ENCODE measurements at regions not wholly inside any gene's neighbourhood (a gene's known extent, or its start where the extent isn't known, plus 50 kb on each side); places are given as distances from the start of the nearest gene placed in this dataset.
A peak's percentile ranks its signal among the peaks of the same experiment; 100 is the strongest.

DNA sequence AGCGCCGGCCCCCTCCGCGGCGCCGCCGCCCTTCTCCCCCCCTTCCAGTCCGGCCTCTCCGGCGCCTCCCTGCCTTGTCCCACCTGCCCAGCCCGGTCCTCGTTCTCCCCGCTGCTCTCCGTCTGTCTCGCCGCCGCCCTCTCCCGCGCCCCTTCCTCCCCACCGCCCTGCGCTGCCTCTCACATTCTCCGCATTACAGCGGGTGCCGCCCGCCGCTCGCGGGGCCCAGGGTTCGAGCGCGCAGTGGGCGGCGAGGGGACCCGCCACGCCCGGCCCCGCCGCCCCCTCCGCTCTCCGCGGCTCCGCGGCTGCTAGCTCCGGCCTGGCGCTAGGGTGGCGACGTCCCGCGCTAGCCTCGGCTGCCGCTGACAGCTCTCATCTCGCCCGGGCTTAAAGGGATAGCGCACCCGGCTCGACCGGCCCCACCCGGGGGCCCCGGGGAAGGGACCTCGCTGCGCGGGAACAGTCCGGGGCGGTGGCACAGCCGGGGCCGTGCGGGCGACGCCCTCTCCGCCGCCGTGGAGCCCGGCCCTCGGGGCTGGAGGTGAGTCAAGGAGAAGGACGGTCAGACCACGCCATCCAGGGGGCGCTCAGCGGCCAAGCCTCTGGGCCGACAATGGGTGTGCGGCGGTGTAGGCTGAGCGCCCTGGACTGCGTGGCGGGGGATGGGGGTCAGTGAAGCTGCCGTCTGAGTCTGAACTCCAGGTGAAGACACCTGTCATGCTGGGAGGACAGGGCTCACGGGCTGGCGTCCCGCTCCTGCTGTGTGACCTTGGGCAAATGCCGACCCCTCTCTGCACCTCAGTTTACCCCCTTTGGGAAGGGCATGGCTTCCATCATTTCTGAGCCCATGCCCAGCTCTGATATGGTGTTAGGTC is 187.4 kb upstream of the LINGO1 start:
- DNase-seq, result peak; percentile 73

DNA sequence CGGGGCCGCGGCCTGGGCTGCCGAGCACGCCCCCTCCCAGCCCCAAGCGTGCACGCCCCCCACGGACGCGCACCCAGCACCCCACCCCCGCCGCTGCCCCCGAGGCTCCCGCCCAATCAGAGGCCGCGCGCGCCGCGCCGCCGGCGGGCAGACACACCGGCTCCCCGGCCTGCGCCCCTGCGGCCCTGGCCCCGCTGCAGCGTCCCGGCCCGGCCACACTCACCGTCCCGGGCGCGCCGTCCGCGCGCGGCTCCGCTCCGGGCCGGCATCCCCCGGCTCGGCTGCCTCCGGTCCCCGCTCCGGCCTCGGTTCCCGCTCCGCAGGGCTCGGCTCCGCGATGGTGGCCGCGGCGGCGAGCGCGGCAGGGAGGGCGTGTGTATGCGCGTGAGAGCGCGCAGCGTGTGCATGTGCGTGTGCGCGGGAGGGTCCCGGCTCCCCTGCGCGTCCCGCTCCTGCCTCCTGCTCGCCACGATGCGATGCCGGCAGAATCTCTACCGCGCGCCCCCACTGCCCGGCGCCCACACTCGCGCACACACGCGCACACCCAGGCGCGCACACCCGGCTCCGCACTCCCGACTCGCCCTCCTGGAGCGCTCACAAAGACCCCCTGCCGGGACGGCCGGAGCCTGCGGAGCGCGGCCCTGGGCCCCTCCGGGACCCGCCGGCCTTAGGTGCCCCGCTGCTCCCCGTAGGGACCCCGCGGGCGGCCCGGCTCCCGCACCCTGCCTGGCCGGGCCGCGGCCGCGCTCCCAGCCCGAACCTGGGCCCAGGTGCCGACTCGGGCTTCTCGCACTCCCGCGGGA is 186.5 kb upstream of the LINGO1 start:
- peak; percentile 70 for DNase-seq

DNA sequence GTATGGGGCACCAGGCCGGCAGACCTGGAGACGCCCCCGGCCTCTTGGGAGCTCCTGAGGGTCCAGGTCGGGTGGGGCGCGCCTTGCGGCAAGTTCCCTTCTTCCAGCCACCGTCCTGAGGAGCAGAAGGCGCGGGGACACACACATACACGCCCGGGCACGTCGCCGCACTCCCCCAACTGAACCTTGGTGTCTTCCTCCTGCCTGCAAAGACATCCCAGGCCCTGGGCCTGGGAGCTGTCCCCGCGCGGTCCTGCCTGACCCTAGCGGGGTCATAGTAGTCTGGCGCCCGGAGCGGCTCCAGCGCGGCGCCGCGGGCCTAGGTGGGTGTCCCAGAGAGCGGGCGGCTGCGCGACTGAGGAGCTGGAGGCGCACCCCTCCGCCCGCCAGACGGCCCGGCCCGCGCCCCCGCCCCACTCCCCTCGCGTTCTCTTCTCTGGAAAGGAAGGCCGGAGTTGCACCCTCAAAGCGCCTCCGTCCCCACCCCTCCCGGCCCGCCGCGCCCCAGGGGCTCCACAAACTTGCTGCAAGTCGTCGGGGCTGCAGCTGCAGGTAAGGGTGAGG is 185.9 kb upstream of the LINGO1 start:
- peak; percentile 27 for DNase-seq

DNA sequence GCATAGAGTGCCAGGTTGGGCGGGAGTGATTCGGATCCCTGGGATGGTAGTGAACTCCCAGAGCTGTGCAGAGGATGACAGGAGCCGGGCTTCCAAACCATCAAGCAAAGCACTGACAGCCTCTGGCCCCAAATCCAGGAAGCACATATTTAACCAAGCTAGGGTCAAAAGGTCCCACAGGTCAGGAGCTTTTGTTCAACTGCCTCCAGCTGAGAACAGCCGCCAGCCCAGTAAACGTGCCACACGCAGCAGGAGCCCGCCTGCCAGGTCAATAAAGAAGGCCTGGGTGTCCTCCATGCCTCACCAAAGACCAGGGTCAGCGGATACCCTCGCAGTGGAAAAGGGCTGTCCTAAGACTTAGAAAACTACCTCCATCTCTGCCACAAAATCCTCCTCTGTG is 184.7 kb upstream of the LINGO1 start:
- DNase-seq, result no peak

DNA sequence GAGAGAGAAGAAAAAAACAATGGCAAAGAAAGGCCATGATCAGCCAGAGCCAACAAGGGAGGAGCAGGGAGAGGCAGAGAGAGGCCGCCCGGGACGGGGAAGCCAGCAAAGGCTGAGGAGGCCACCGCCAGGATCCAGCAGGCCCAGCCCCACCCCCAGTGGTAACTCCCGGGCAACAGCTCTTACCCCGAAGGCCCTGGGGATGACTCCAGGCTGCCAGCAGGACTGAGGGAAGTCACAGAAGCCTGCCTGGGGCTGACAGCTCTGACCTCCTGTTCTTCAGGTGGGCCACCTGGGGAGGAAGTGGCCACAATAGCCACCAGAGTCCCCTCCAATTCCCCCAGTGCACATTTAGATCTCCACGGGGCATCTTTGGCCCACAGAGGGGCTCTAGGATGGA is 184.3 kb upstream of the LINGO1 start:
- DNase-seq, result no peak

DNA sequence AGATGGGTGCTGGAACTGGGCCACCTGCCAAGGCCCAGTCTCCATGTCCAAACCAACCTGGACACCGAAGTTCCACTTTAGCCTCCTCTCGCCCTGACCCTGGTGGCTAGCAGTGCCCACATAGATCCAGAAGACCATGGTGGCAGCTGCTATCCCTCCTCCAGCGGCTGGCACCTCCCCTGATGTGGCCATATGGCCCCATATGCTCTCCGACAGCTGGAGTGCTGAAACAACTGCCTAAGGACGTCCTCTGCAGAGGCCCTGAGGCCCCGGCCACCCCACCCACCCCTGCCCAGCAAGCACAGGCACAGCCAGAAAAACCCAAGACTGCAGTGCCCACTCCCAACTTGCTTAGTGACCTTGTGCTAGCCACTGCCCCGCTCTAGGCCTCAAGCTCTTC is 182.3 kb upstream of the LINGO1 start:
- no peak for DNase-seq

DNA sequence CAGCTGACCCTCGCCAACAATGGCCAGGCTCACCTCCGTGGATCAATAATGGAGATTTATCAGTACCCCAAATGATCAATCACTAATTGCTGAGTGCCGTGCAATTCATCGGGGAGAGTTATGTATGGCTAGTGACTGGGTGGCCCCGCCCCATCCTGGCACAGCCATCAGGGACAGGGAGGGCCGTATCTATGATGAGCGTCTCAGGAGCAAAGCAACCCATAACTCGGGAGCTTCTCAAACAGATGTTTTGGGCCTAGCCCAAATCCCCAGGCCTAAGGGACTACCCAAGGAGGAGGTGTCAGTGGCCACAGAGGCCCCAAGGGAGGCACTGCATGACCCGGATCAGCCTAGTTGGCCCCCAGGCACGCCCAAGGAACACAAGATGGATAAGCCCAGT is 180.0 kb upstream of the LINGO1 start:
- no peak for DNase-seq

DNA sequence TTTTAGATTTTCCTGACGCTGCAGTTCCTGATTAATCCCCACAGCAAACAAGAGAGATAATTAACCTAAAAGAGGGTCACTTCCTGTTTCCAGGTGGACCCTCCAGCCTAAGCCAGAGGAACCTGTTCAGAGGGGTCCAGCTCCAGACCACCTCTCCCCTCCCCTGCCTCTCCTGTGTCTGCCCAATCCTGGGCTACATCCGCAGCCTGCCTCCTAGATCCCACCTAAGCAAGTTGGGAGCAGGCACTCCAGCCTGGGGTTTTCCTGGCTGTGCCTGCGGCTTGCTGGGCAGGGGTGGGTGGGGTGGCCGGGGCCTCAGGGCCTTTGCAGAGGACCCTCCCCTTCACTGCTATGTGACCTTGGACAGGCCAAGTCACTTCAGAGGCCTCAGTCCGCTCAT is 178.6 kb upstream of the LINGO1 start:
- no peak for DNase-seq

DNA sequence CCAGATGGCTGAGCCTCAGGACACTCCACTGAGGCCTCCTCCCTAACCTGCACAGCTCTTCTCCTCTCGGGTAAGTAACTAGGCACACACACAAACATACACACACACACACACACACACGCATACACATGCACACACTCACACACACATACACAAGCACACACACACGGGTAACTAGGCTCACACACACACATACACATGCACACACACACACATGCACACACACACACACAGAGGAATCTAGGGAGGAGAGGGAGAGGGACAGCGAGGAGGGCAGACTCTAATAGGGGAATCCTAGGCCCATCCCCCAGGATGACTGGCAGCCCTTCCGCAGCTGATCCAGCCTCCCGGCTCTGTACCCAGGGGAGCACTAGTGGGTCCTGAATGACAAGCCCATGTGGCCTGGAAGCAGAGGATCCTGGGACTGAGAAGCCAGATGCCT is 177.4 kb upstream of the LINGO1 start:
- DNase-seq, result peak; percentile 29

DNA sequence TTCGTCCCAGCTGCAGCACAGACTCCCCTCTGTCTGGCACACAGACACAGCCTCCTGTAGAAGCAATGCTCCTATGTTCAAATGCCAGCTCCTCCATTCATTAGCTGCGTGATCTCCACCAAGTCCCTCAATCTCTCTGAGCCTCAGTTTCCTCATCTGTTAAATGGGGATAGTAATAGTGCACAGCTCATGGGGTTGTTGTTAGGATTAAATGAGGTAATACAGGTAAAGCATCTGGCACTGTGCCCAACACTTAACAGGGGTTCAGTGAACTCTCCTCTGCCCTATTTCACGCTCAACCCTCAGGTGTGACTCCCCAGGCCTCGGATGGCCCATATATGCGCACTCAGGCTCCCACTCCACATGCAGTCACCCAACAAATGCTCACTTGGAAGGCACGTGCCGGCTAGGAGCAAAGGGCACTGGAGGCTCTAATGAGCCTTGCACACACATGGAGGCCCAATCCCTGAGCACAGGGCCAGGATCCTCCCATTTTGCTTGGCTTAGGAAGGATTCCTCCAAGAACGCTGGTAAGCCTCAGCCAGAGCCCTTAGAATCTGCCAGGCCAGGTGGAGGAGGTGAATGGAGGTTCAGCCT is 176.0 kb upstream of the LINGO1 start:
- DNase-seq, result no peak

DNA sequence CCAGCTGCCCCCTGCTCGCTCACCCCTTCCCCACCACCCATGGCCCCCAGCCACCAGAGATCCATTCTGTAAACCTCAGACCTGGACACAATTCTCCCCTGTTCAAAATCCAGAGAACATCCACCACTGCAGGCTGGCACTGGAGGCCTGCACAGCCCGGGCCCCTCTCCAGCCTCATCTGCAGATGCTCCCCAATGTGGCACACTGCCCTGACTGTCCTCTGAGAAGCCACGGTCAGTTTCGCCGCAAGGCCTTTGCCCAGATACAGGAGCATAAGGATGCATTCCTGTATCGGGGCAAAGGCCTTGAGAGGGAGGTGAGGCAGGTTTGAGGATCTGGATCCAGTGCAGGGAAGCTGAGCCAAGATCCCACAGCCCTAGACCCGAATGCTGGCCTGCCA is 175.4 kb upstream of the LINGO1 start:
- no peak for DNase-seq

DNA sequence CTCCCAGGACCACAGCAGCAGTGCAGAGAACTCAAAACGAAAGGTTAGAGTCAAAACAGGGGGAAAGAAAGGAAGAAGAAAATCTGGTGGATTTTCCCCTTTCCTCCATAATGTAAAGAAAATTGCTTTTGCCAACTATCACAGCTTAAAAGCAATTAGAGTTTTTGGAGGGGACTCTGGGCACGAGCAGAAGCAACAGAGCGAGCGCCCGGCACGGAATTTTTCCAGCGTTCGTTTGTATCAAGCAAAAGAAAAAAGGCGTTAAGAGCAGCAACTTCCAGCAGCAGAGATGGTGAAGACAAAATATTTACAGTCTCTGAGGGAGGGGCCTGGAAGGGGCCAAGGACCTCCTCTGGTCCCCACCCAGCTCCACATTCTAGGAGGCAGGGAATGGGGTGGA is 174.9 kb upstream of the LINGO1 start:
- no peak for DNase-seq

DNA sequence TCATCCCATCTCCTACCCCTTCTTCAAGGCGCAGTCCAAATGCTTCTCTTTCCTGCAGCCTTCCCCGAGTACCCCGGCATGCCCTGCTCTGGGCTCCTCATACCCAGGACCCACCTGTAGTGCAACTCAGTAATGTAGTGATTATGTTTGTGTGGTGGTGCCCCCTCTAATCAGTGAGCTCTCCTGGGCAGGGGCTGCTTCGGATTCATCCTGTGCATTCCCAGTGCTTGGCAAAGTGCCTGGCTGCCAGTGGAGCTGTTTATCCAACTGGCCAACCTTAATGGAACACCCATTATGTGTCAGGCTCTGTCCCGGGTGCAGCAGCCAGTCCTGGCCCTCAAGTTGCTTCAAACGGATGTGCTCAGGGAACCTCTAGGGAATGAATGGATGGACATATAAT is 174.4 kb upstream of the LINGO1 start:
- no peak for DNase-seq

DNA sequence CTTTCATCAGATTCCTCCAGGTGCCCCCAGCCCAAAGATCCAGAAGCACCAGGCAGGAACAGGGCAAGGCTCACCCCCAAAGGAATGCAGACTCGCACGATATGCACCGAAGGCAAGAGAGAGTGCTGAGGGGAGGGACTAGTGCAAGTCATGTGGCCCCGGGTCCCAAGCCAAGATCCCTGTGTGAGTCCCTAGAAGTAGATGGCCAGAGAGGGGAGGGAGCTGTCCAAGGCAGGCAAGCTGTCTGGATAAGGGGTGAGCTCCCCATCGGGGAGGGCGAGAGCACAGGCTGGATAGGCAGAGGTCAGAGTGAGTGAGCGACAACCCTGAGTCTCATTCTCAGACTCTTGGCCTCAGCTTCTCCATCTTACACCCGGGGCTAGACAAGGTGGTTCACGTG is 171.5 kb upstream of the LINGO1 start:
- no peak for DNase-seq

DNA sequence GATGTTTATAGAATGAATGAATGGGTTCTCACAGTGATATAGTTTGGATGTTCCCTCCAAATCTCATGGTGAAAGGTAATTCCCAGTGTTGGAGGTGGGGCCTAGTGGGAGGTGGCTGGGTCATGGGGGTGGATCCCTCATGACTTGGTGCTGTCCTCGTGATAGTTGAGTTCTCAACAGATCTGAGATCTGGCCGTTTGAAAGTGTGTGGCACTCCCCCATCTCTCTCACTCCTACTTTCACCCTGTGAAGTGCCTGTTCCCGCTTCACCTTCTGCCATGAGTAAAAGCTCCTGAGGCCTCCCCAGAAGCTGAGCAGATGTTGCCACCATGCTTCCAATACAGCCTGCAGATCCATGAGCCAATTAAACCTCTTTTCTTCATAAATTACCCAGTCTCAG is 170.8 kb upstream of the LINGO1 start:
- no peak for DNase-seq

DNA sequence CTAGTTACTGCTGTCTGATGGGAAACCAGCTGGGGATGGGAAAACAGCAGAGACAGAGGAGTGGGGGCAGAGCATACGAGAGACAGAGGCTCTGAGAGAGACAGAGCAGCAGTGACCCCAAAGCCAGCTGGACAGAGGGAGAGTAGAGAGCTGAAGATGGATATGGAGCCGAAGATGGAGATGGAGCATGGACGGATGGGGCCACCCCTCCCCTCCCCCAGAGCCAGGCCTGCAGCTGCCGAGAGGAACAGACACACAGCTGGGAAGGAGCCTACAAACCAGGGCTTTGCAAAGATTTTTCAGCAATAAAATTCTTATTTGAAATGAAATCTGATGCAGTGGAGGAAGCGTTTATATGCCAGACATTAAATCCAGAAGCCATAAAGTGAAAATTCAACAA is 167.6 kb upstream of the LINGO1 start:
- DNase-seq, result no peak

DNA sequence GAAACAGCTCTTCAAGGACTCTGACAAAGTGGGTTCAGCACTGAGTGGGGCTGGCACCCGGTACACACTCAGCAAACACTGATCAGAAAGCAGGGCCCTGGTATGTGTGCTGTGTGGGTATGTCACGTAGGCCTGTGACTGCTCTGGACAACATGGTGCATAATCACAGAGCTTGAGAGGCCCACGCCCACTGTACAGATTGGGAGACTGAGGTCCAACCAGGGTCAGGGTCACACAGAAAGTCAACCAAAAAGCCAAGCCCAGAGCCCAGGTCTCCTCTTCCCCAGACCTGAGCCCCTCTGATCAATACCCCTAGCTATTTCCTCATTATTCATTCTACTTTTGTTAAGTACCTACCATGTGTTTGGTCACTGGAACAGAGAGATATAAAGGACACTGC is 166.1 kb upstream of the LINGO1 start:
- no peak for DNase-seq

DNA sequence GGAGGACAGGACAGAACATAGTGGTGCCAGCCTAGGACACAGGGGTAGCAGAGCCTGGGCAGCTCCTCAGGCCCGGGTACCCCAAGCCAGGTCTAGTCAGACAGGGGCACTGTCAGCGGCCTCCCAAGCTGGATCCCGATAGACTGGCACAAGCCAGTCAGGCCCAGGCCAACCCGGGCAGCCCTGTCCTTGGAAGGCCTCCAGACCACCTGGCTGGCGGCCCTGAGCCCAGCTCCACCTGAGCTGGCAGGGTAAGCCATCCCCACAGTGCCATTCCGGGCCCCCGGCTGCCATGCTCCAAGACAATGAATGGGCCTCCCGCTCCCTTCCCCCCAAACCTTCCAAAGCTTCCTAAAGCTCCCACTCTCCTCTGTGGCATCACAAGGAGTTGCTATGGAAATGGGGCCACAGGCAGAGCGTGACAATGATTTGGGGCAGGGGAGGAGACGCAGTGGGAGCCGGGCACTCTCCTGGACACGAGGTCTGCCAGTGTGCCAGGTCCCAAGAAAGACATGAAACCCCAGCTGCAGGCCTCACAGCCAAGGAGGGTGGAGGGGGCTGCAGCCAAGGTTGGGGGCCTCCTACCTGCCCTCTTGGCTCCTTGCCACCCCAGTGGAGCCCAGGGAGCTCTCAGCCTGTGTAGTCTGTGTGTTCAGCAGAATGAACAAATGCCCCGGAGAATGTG is 165.6 kb upstream of the LINGO1 start:
- DNase-seq, result no peak

DNA sequence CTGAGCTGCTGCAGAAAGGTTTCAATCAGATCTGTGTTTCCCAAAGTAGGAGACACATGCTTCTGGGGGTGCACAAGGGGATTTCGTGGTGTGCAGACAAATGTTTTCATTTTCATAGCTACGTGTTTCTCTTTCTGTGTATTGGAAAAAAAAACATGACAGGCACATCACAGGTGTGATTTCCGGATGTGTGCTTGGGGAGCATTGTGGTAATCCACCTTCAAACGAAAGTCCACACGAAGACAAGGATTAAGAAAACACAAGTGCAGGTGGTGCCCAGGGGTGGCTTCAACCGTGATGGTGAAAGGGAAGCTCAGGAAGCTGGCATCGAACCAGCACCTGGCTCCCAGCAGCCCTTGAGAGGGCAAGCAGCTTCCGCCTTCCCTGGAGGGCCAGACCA is 164.6 kb upstream of the LINGO1 start:
- DNase-seq, result no peak

DNA sequence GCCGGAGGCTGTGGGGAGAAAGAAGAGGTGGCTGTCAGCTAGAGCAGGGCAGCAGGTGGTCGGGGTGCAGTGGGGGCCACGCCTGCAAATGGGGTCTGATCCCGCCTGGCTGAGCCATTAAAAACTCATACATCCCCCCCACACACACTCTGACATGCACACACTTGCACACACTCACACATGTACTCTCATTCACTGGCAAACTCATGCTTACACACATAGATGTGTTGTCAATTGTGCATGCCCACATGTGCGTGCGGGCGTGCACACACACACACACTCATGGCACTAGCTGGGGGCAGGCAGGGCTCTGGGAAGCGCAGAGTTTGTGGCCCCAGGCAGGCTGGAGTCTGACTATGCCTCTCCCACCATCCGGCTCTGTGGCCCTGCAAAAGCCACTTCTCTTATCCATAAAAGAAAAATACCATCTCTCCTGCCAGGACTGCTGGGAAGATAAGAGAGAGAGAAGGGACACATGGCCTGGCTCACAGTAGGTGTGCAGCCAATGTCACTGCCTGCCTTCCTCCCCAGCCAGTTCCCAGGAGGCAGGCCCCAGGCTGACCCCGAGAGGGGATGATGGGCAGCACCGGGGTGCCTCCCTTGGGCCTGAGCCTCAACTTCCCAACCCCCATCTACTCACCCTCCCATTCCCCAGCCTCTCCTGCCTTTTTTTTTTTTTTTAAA is 163.5 kb upstream of the LINGO1 start:
- DNase-seq, result no peak

DNA sequence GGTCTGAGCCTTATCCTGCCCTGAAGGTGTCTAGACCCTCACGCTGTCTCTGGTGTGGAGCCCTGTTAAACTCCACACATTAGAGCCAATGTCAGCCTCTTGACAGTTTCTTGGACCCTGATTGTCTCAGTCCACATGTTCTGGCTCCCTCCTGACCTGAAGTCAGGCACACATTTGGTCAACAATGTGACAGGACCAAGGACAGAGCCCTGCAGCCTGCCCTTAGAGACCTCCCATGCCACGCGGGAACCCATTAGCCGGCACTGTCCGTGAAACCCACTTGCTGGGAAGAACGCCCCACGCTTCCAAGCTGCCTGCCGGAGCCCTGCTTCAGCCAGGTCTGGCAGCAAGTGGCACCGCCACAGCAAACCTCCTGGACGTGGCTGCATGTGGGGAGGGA is 162.7 kb upstream of the LINGO1 start:
- DNase-seq, result no peak

DNA sequence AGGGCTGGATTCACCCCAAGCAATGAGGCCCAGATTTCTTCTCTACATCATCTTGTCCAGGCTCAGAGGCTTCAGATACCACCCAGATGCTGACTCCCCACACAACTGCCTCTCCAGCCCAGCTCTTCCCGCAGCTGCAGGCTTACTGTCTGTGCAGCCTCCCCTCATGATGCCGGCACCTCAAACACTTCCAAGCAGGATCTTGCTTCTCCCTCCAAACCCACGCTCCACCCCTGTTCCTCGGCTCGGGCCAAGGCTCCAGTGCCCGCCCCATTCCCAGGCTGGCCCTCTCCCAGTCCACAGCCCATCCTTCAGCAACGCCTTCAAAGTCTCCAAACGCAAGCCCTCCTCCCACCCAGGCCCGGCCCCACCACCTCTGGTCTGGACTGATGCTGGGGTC is 159.2 kb upstream of the LINGO1 start:
- no peak for DNase-seq
